HCT116 (cell line): ENCODE measurements at regions not wholly inside any gene's neighbourhood (a gene's known extent, or its start where the extent isn't known, plus 50 kb on each side); places are given as distances from the start of the nearest gene placed in this dataset.
"Not testable (repeated sequence)": the region's sequence is repeated elsewhere in the genome, so short reads cannot be mapped to it uniquely, and the experiment has no call there.

Experiments
- ATAC-seq: fragments of 200-7000 bp; cut with Tn5 transposase; 2 replicates; pipeline ENCODE4 v1.9.1; 2020; ENCODE audit warnings: mild to moderate bottlenecking, moderate library complexity
- BruUV-seq: library from RNA; stranded (reverse); fragments of 400-500 nt; replicated peaks from 2 replicates; lab custom pipeline; 2021; lab: Mats Ljungman, UMichigan
- CTCF ChIA-PET: fragments of 300-600 bp; sonication (Branson Sonifier 250); formaldehyde crosslinking; loops from one replicate; lab custom pipeline; 2021; ENCODE audit warnings: antibody characterized with exemption; lab: Charles Lee
- POLR2A ChIA-PET: fragments of 300-600, 350-600 bp; sonication (Branson Sonifier 250); formaldehyde crosslinking; loops from one replicate; lab custom pipeline; 2021; ENCODE audit warnings: antibody characterized with exemption; lab: Charles Lee
- RAD21 ChIA-PET, 2 experiments: fragments of 300-600 bp; sonication (Branson Sonifier 250); formaldehyde crosslinking; loops; one replicate each; lab custom pipeline; 2023; ENCODE audit warnings: low total read pairs in 2 of 2; ENCODE audit not compliant: uncharacterized antibody in 2 of 2, unreplicated experiment in 2 of 2, low non-redundant PET in 1 of 2; lab: Charles Lee
- DNase-seq: peaks from one replicate; pipeline ENCODE4 v3.0.0-alpha.2; 2010; ENCODE audit warnings: low read depth, low spot score
- H2AFZ ChIP-seq: fragments of 200-600 bp; shearing (Covaris generic), sonication (generic); 2 replicates; pipeline ENCODE4 v1.6.1; 2017; ENCODE audit warnings: low read depth, mixed run types, mixed read lengths, antibody characterized with exemption, low read length; ENCODE audit not compliant: poor library complexity, severe bottlenecking
- H3K27ac ChIP-seq: 2 replicates; pipeline ENCODE4 v1.5.1; 2012; ENCODE audit warnings: low read depth, low read length
- H3K27me3 ChIP-seq: fragments of 200-600 bp; sonication (generic); 2 replicates; pipeline ENCODE4 v1.6.1; 2016; ENCODE audit warnings: mixed run types, low read length, mixed read lengths; ENCODE audit not compliant: insufficient read depth
- H3K36me3 ChIP-seq, 2 experiments: fragments of 200-500 bp in 1 of 2; fragments of 200-600 bp in 1 of 2; sonication (Bioruptor generic) in 1 of 2; sonication (generic) in 1 of 2; 2 replicates each; pipeline versions ENCODE4 v1.5.1 to v1.6.1; 2014 to 2016; ENCODE audit warnings: low read length in 2 of 2, inconsistent platforms in 1 of 2, mixed read lengths in 1 of 2, mixed run types in 1 of 2; ENCODE audit not compliant: insufficient read depth in 2 of 2, control insufficient read depth in 1 of 2
- H3K4me1 ChIP-seq, 2 experiments: fragments of 200-600 bp in 1 of 2; sonication (generic) in 1 of 2; 2 replicates each; pipeline versions ENCODE4 v1.5.1 to v1.6.1; 2012 to 2017; ENCODE audit warnings: low read length in 2 of 2, inconsistent platforms in 1 of 2, mild to moderate bottlenecking in 1 of 2, mixed read lengths in 1 of 2, mixed run types in 1 of 2, moderate library complexity in 1 of 2; ENCODE audit not compliant: insufficient read depth in 2 of 2, control insufficient read depth in 1 of 2
- H3K4me2 ChIP-seq: fragments of 200-600 bp; sonication (generic); 2 replicates; pipeline ENCODE4 v1.6.1; 2017; ENCODE audit warnings: mixed run types, low read length, mixed read lengths
- H3K4me3 ChIP-seq, 2 experiments: fragments of 200-600 bp in 1 of 2; sonication (generic) in 1 of 2; replicated peaks in 1 of 2; 2 replicates each; pipeline ENCODE4 v1.5.1; 2011 to 2016; ENCODE audit warnings: low read length in 2 of 2, control low read depth in 1 of 2, low read depth in 1 of 2, mild to moderate bottlenecking in 1 of 2, mixed read lengths in 1 of 2, mixed run types in 1 of 2
- H3K79me2 ChIP-seq: fragments of 200-600 bp; sonication (generic); 2 replicates; pipeline ENCODE4 v1.6.1; 2017; ENCODE audit warnings: mild to moderate bottlenecking, mixed run types, low read length, moderate library complexity, mixed read lengths; ENCODE audit not compliant: insufficient read depth
- H3K9ac ChIP-seq: fragments of 200-600 bp; sonication (generic); 2 replicates; pipeline ENCODE4 v1.6.1; 2016; ENCODE audit warnings: low read length, mixed read lengths
- H3K9me2 ChIP-seq: fragments of 200-600 bp; sonication (generic), shearing (Covaris generic); 2 replicates; pipeline ENCODE4 v1.6.1; 2017; ENCODE audit warnings: mixed run types, mild to moderate bottlenecking, moderate library complexity; ENCODE audit not compliant: insufficient read depth
- H3K9me3 ChIP-seq, 2 experiments: fragments of 200-500 bp in 1 of 2; fragments of 200-600 bp in 1 of 2; sonication (Bioruptor generic) in 1 of 2; sonication (generic) in 1 of 2; 2 replicates each; pipeline ENCODE4 v1.6.1; 2014 to 2017; ENCODE audit warnings: low read length in 2 of 2, mixed read lengths in 2 of 2, inconsistent platforms in 1 of 2, low read depth in 1 of 2, mild to moderate bottlenecking in 1 of 2, mixed run types in 1 of 2, moderate library complexity in 1 of 2; ENCODE audit not compliant: control insufficient read depth in 1 of 2, insufficient read depth in 1 of 2
- H4K20me1 ChIP-seq: fragments of 200-600 bp; sonication (generic), shearing (Covaris generic); 2 replicates; pipeline ENCODE4 v1.6.1; 2017; ENCODE audit warnings: mixed run types, mild to moderate bottlenecking, moderate library complexity; ENCODE audit not compliant: insufficient read depth
- CBX3 ChIP-seq: IDR thresholded peaks from 2 replicates; pipeline ENCODE4 v1.6.1; 2012; ENCODE audit warnings: low read depth
- CTCF ChIP-seq, 3 experiments: fragments of 200-600 bp in 1 of 3; sonication (generic) in 1 of 3; IDR thresholded peaks in 2 of 3; conservative IDR thresholded peaks in 1 of 3; 2 replicates each; pipeline ENCODE4 v1.5.1; 2012 to 2017; ENCODE audit warnings: low read depth in 2 of 3, low read length in 2 of 3, antibody characterized with exemption in 1 of 3, borderline replicate concordance in 1 of 3, control low read depth in 1 of 3, mild to moderate bottlenecking in 1 of 3, mixed read lengths in 1 of 3, mixed run types in 1 of 3, moderate library complexity in 1 of 3; ENCODE audit not compliant: insufficient read depth in 1 of 3
- SP1 ChIP-seq: IDR thresholded peaks from 2 replicates; pipeline ENCODE4 v1.6.1; 2012; ENCODE audit warnings: low read depth
- ZNF274 ChIP-seq: fragments of 200-500 bp; sonication (Bioruptor generic); IDR thresholded peaks from 2 replicates; pipeline ENCODE4 v1.6.1; 2014; ENCODE audit warnings: mild to moderate bottlenecking, low read depth, low read length, inconsistent platforms
- intact Hi-C: fragments of 100-400 bp; cut with micrococcal nuclease; formaldehyde crosslinking; loops from 2 replicates; pipeline ENCODE4 v1.10.0; 2022

GRCh38 chr14:106419376-106419965 lies 893.1 kb downstream of the TMEM121 start:
- no peak overlapping the region for H3K9ac ChIP-seq
- H3K9me2 ChIP-seq = no peaks in the 10 kb centered on the region
- BruUV-seq = no TSS peak
- H3K36me3 ChIP-seq = no peaks in the 10 kb centered on the region
- DNase-seq = no peak
- no peak overlapping the region for H2AFZ ChIP-seq
- POLR2A ChIA-PET = no interaction called here
- RAD21 ChIA-PET = no interaction called here
- no peak for ATAC-seq
- H3K4me3 ChIP-seq = no peak overlapping the region
- no peak overlapping the region for H3K4me2 ChIP-seq
- H3K4me1 ChIP-seq = no peaks in the 10 kb centered on the region
- H3K27me3 ChIP-seq = no peaks in the 10 kb centered on the region
- CTCF ChIA-PET = no interaction called here
- no peak overlapping the region for H3K27ac ChIP-seq
- H3K9me3 ChIP-seq = peaks cover 12 to 14% of the 10 kb centered on the region in 2 experiments; a peak in 2 of 4 replicates
- TF ChIP-seq ZNF274 (no peak), SP1 (no peak), CBX3 (no peak)
- intact Hi-C loops = no loop called here
- no peaks in the 10 kb centered on the region for H4K20me1 ChIP-seq
- H3K79me2 ChIP-seq = no peaks in the 10 kb centered on the region

- H3K4me3 ChIP-seq, H4K20me1 ChIP-seq, POLR2A ChIA-PET, H2AFZ ChIP-seq, CTCF ChIA-PET: not testable (repeated sequence)
- peak; percentile 7 to 49 (median 41); a peak in 4 of 6 replicates for TF ChIP-seq CTCF (IDR thresholded peaks at IDR 0.05 in 2 of 3, conservative IDR thresholded peaks at IDR 0.05 in 1 of 3; ENCODE audit: borderline replicate concordance in 1 of 3, insufficient read depth in 1 of 3, low read depth in 2 of 3, low read length in 2 of 3)
- TF ChIP-seq, all 23 proteins: peak for 1; not testable (repeated sequence) for 22
- intact Hi-C loops, H3K27ac ChIP-seq, RAD21 ChIA-PET, H3K9me2 ChIP-seq, H3K4me2 ChIP-seq, H3K36me3 ChIP-seq, DNase-seq, H3K4me1 ChIP-seq, H3K27me3 ChIP-seq, BruUV-seq, H3K79me2 ChIP-seq, H3K9ac ChIP-seq: not testable (repeated sequence)
- H3K9me3 ChIP-seq = peaks cover 11 to 12% of the 10 kb centered on the region in 2 experiments; a peak in 2 of 4 replicates
- ATAC-seq = 0 out of 2 replicates have a peak, but pooled peaks have one; percentile 44
Measured at GRCh38 chr14:106421431-106422033, 895.1 kb downstream of the TMEM121 start.
